Gastroesophageal sphincter (tissue), 4 donors: ENCODE measurements at regions not wholly inside any gene's neighbourhood (a gene's known extent, or its start where the extent isn't known, plus 50 kb on each side); places are given as distances from the start of the nearest gene placed in this dataset.
"Not testable (repeated sequence)": the region's sequence is repeated elsewhere in the genome, so short reads cannot be mapped to it uniquely, and the experiment has no call there.

Source experiments
- ATAC-seq: fragments of 150-250 bp; one replicate; pipeline ENCODE4 v1.9.1; 2016; ENCODE audit warnings: mild to moderate bottlenecking, moderate library complexity
- H3K27ac ChIP-seq, 4 donors: fragments of 200-600 bp; sonication (generic) in 3 of 4; 1 replicate in 3 of 4; 2 replicates in 1 of 4; pipeline ENCODE4 v1.5.1; 2016 to 2019
- H3K27me3 ChIP-seq: fragments of 200-600 bp; sonication (generic); one replicate; pipeline ENCODE4 v1.5.1; 2019
- H3K36me3 ChIP-seq, 2 donors: fragments of 200-600 bp; sonication (generic); one replicate each; pipeline ENCODE4 v1.5.1; 2019; ENCODE audit warnings: control low read depth in 1 of 2
- H3K4me1 ChIP-seq, 3 donors: fragments of 200-600 bp; sonication (generic); 1 replicate in 2 of 3; 2 replicates in 1 of 3; pipeline ENCODE4 v1.5.1; 2016 to 2019; ENCODE audit warnings: control low read depth in 2 of 3
- H3K4me3 ChIP-seq, 2 donors: fragments of 200-600 bp; sonication (generic); one replicate each; pipeline ENCODE4 v1.5.1; 2019; ENCODE audit warnings: mild to moderate bottlenecking in 1 of 2, moderate library complexity in 1 of 2
- H3K9me3 ChIP-seq, 3 donors: fragments of 200-600 bp; sonication (generic); one replicate each; pipeline ENCODE4 v1.5.1; 2017 to 2019; ENCODE audit warnings: control low read depth in 2 of 3
- CTCF ChIP-seq, 4 experiments: fragments of 200-600 bp in 2 of 4; fragments of 450-650 bp in 2 of 4; sonication (generic) in 1 of 4; IDR thresholded peaks; one replicate each; pipeline ENCODE4 v1.5.1; 2017 to 2019; ENCODE audit warnings: antibody characterized with exemption in 4 of 4, mild to moderate bottlenecking in 2 of 4, moderate library complexity in 2 of 4
- EP300 ChIP-seq: sonication (generic); formaldehyde crosslinking; IDR thresholded peaks from one replicate; pipeline ENCODE4 v1.6.1; 2017; ENCODE audit warnings: antibody characterized with exemption, mild to moderate bottlenecking
- POLR2A ChIP-seq, 2 donors: fragments of 450-650 bp; IDR thresholded peaks; one replicate each; pipeline ENCODE4 v1.6.1; 2017; ENCODE audit warnings: antibody characterized with exemption in 2 of 2, mild to moderate bottlenecking in 2 of 2, moderate library complexity in 1 of 2
- POLR2AphosphoS5 ChIP-seq: sonication (generic); formaldehyde crosslinking; IDR thresholded peaks from one replicate; pipeline ENCODE4 v1.6.1; 2017; ENCODE audit warnings: antibody characterized with exemption
- WGBS, 2 donors: methylation state at CpG; one replicate each; pipeline ENCODE4 v1.1.5; 2018; ENCODE audit warnings: low coverage in 1 of 2; 5-methylcytosine and 5-hydroxymethylcytosine counted together

- Histone ChIP-seq H3K4me3 (no peak overlapping the region), H3K9me3 (no peaks in the 10 kb centered on the region), H3K27ac (no peak overlapping the region), H3K36me3 (no peaks in the 10 kb centered on the region), H3K27me3 (peaks cover 25% of the 10 kb centered on the region), H3K4me1 (no peaks in the 10 kb centered on the region)
- TF ChIP-seq CTCF (IDR thresholded peaks at IDR 0.05) = no peak
- TF ChIP-seq EP300 = no peak
- TF ChIP-seq POLR2A (IDR thresholded peaks at IDR 0.05) = no peak
- TF ChIP-seq POLR2AphosphoS5 = no peak
- no peak for ATAC-seq
- WGBS, 2 donors = 100% methylated on average over 2 of the region's 14 CpGs; no CpG with 5 or more reads in 1 of the 2 donors
These were observed 79.9 kb downstream of the TFAP2C start for GRCh38 chr20:56708991-56709390.

DNA sequence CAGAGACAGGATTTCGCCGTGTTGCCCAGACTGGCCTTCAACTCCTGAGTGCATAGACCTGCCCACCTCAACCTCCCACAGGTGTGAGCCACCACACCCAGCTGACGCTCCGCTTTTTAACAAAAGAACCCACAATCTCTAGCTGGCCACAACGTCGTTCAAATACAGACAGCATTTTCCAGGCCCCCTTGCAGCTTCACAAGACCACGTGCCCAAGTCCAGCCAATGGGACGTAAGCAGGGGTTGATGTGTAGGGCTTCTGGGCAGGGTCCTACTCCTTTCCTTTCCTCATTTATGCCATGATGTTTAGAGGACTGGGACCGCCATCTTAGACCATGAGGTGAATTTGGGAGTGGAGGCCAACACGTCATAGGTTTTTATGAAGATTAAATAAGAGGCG lies 81.0 kb downstream of the TFAP2C start:
- ATAC-seq = no peak
- H3K36me3 ChIP-seq = no peaks in the 10 kb centered on the region
- no peak overlapping the region for H3K27ac ChIP-seq
- peaks cover 25% of the 10 kb centered on the region for H3K27me3 ChIP-seq
- H3K4me3 ChIP-seq = no peak overlapping the region
- no peak for TF ChIP-seq EP300
- TF ChIP-seq POLR2AphosphoS5 = no peak
- TF ChIP-seq POLR2A (IDR thresholded peaks at IDR 0.05) = no peak
- no peaks in the 10 kb centered on the region for H3K4me1 ChIP-seq
- WGBS, 2 donors = 87 to 100% methylated on average over 3 to 9 of the region's 11 CpGs
- no peaks in the 10 kb centered on the region for H3K9me3 ChIP-seq

DNA sequence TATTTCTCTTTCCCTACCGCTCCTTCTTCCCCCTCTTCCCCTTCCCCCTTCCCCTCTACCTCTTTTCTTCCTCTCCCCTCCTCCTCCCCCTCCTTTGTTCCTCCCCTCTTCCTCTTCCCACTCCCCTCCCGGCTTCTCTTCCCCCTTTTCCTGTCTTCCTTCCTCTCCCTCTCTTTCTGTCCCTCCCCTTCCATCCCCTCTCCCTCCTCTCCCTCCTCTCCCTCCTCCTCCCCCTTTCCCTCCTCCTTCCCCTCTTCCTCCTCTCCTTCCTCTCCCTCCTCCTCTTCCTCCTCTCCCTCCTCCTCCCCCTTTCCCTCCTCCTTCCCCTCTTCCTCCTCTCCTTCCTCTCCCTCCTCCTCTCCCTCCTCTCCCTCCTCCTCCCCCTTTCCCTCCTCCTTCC lies 81.5 kb downstream of the TFAP2C start:
- H3K4me3 ChIP-seq, H3K9me3 ChIP-seq, H3K36me3 ChIP-seq, H3K4me1 ChIP-seq, H3K27ac ChIP-seq, ATAC-seq: not testable (repeated sequence)
- H3K27me3 ChIP-seq = peaks cover 25% of the 10 kb centered on the region
- 48% methylated on average over 2 of the region's 2 CpGs; no CpG with 5 or more reads in 1 of the 2 donors for WGBS, 2 donors

- no peak for ATAC-seq
- 38 to 44% methylated on average over 6 of the region's 6 CpGs for WGBS, 2 donors
- Histone ChIP-seq H3K9me3 (no peaks in the 10 kb centered on the region), H3K27ac (no peak overlapping the region), H3K4me1 (no peaks in the 10 kb centered on the region), H3K4me3 (no peak overlapping the region), H3K36me3 (no peaks in the 10 kb centered on the region), H3K27me3 (peaks cover 25% of the 10 kb centered on the region)
- TF ChIP-seq POLR2A (IDR thresholded peaks at IDR 0.05) = no peak
- no peak for TF ChIP-seq EP300
- TF ChIP-seq CTCF (IDR thresholded peaks at IDR 0.05) = no peak
- TF ChIP-seq POLR2AphosphoS5 = no peak
These were observed 81.9 kb downstream of the TFAP2C start for GRCh38 chr20:56711018-56711417.

DNA sequence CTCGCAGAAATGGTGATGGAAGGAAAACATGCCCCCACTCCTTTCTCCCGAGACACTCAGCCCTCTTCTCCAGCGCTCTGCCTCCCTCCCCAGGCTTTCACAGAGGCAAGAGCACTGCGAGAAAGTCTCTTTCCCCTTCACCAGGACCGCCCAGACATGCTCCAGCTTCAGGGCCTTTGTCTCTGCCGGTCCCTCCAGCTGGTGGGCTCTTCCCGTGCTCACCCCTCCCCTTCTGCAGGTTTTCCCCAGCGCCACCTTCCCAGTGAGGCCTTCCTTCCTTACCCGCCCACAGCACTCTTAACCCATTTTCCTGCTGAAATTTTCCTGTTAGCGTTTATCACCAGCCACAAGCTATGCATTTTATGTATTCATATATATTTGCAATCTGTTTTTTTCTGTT lies 86.2 kb downstream of the TFAP2C start:
- Histone ChIP-seq H3K36me3 (no peaks in the 10 kb centered on the region), H3K27ac (no peak overlapping the region), H3K27me3 (peaks cover 19% of the 10 kb centered on the region), H3K4me1 (no peaks in the 10 kb centered on the region), H3K9me3 (no peaks in the 10 kb centered on the region), H3K4me3 (no peak overlapping the region)
- no peak for ATAC-seq
- WGBS, 2 donors = 47 to 62% methylated on average over 8 to 10 of the region's 10 CpGs
- TF ChIP-seq POLR2AphosphoS5 = no peak
- no peak for TF ChIP-seq EP300
- no peak for TF ChIP-seq POLR2A (IDR thresholded peaks at IDR 0.05)
- no peak for TF ChIP-seq CTCF (IDR thresholded peaks at IDR 0.05)

DNA sequence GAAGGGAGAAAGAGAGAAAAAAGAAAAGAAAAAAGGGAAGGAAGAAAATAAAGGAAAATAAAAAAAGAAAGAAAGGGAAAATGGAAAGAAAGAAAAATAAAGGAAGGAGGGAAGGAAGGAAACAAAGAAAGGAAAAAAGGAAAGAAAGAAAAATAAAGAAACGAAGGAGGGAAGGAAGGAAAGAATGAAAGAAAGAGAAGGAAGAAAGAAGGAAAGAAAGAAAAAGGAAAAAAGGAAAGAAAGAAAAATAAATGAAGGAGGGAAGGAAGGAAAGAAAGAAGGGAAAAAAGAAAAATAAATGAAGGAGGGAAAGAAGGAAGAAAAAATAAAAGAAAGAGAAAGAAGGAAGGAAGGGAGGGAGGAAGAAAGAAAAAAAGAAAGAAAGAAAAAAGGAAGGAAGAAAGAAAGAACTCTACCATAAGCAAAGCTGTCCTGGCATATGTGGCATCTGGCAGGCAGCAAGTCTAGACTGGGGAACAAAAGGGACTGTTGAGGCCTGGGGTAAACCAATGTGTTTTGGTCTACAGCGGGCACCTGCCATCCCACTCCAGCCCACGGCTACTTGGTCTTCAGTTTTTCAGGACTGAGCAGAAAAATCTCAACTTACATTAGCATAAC lies 86.9 kb downstream of the TFAP2C start:
- Histone ChIP-seq H3K27ac (no peak overlapping the region), H3K27me3 (peaks cover 15% of the 10 kb centered on the region), H3K9me3 (no peaks in the 10 kb centered on the region), H3K36me3 (no peaks in the 10 kb centered on the region), H3K4me1 (no peaks in the 10 kb centered on the region), H3K4me3 (no peak overlapping the region)
- TF ChIP-seq POLR2AphosphoS5 = no peak
- TF ChIP-seq POLR2A (IDR thresholded peaks at IDR 0.05) = no peak
- no peak for TF ChIP-seq CTCF (IDR thresholded peaks at IDR 0.05)
- TF ChIP-seq EP300 = no peak
- ATAC-seq = no peak
- WGBS, 2 donors = 47 to 79% methylated on average over 3 of the region's 3 CpGs
